ENCODE measurements at regions not wholly inside any gene's neighbourhood (a gene's known extent, or its start where the extent isn't known, plus 50 kb on each side); places are given as distances from the start of the nearest gene placed in this dataset.
"Not testable (repeated sequence)": the region's sequence is repeated elsewhere in the genome, so short reads cannot be mapped to it uniquely, and the experiment has no call there.

DNA sequence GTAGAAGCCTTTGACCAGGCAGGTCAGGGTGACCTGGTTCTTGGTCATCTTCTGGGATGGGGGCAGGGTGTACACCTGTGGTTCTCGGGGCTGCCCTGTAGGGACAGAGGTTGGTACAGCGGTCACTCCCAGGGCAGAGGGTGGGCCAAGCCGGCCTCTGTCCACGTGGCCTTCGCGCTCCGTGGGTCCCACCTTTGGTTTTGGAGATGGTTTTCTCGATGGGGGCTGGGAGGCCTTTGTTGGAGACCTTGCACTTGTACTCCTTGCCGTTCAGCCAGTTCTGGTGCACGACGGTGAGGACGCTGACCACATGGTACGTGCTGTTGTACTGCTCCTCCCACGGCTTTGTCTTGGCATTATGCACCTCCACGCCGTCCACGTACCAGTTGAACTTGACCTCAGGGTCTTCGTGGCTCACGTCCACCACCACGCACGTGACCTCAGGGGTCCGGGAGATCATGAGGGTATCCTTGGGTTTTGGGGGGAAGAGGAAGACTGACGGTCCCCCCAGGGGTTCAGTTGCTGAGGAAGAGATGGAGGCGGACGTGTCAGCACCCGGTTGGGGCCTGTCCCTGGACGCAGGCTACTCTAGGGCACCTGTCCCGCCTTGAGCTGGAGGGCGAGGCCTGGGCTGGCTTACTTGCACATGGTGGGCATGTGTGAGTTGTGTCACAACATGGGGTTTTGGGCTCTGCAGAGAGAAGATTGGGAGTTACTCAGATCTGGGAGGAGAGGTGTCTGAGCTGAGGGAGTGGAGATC lies 142.3 kb downstream of the TMEM121 start:
- H3K4me2 ChIP-seq (ENCODE audit: extremely low read depth, insufficient read depth, low read length); H3K4me3 ChIP-seq (replicated peaks in 1 of 4; ENCODE audit: control extremely low read depth in 1 of 4, insufficient read depth in 1 of 4, low read depth in 3 of 4, low read length in 4 of 4); H3K27me3 ChIP-seq (ENCODE audit: control insufficient read depth, insufficient read depth, low read length); H3K79me2 ChIP-seq (ENCODE audit: control insufficient read depth, insufficient read depth, low read length); H3K9ac ChIP-seq (ENCODE audit: insufficient read depth, low read length); DNase-seq (ENCODE audit: low read depth in 2 of 2); H3K9me3 ChIP-seq (ENCODE audit: control insufficient read depth, insufficient read depth, low read depth, low read length); H2AFZ ChIP-seq (ENCODE audit: low read length); H3K4me1 ChIP-seq (ENCODE audit: control insufficient read depth, extremely low read depth, insufficient read depth, low read length); H3K36me3 ChIP-seq (ENCODE audit: control insufficient read depth, insufficient read depth, low read length); H3K27ac ChIP-seq (ENCODE audit: insufficient read depth, low read length); H4K20me1 ChIP-seq (ENCODE audit: control insufficient read depth, extremely low read depth, insufficient read depth, low read length): not testable (repeated sequence)

- not testable (repeated sequence) for H3K27me3 ChIP-seq (ENCODE audit: control insufficient read depth, insufficient read depth, low read length); H3K4me3 ChIP-seq (replicated peaks in 1 of 4; ENCODE audit: control extremely low read depth in 1 of 4, insufficient read depth in 1 of 4, low read depth in 3 of 4, low read length in 4 of 4); H3K9ac ChIP-seq (ENCODE audit: insufficient read depth, low read length); DNase-seq (ENCODE audit: low read depth in 2 of 2); H3K4me2 ChIP-seq (ENCODE audit: extremely low read depth, insufficient read depth, low read length); H3K79me2 ChIP-seq (ENCODE audit: control insufficient read depth, insufficient read depth, low read length); H4K20me1 ChIP-seq (ENCODE audit: control insufficient read depth, extremely low read depth, insufficient read depth, low read length); H3K4me1 ChIP-seq (ENCODE audit: control insufficient read depth, extremely low read depth, insufficient read depth, low read length); H2AFZ ChIP-seq (ENCODE audit: low read length); H3K9me3 ChIP-seq (ENCODE audit: control insufficient read depth, insufficient read depth, low read depth, low read length); H3K36me3 ChIP-seq (ENCODE audit: control insufficient read depth, insufficient read depth, low read length); H3K27ac ChIP-seq (ENCODE audit: insufficient read depth, low read length)
These were observed 142.8 kb downstream of the TMEM121 start for GRCh38 chr14:105669231-105669610.

GRCh38 chr14:105669646-105670045 lies 143.3 kb downstream of the TMEM121 start:
- H3K9ac ChIP-seq (ENCODE audit: insufficient read depth, low read length); H3K4me3 ChIP-seq (replicated peaks in 1 of 4; ENCODE audit: control extremely low read depth in 1 of 4, insufficient read depth in 1 of 4, low read depth in 3 of 4, low read length in 4 of 4); H3K9me3 ChIP-seq (ENCODE audit: control insufficient read depth, insufficient read depth, low read depth, low read length); DNase-seq (ENCODE audit: low read depth in 2 of 2); H3K79me2 ChIP-seq (ENCODE audit: control insufficient read depth, insufficient read depth, low read length); H3K36me3 ChIP-seq (ENCODE audit: control insufficient read depth, insufficient read depth, low read length); H4K20me1 ChIP-seq (ENCODE audit: control insufficient read depth, extremely low read depth, insufficient read depth, low read length); H3K27me3 ChIP-seq (ENCODE audit: control insufficient read depth, insufficient read depth, low read length); H2AFZ ChIP-seq (ENCODE audit: low read length); H3K4me1 ChIP-seq (ENCODE audit: control insufficient read depth, extremely low read depth, insufficient read depth, low read length); H3K4me2 ChIP-seq (ENCODE audit: extremely low read depth, insufficient read depth, low read length); H3K27ac ChIP-seq (ENCODE audit: insufficient read depth, low read length): not testable (repeated sequence)

DNA sequence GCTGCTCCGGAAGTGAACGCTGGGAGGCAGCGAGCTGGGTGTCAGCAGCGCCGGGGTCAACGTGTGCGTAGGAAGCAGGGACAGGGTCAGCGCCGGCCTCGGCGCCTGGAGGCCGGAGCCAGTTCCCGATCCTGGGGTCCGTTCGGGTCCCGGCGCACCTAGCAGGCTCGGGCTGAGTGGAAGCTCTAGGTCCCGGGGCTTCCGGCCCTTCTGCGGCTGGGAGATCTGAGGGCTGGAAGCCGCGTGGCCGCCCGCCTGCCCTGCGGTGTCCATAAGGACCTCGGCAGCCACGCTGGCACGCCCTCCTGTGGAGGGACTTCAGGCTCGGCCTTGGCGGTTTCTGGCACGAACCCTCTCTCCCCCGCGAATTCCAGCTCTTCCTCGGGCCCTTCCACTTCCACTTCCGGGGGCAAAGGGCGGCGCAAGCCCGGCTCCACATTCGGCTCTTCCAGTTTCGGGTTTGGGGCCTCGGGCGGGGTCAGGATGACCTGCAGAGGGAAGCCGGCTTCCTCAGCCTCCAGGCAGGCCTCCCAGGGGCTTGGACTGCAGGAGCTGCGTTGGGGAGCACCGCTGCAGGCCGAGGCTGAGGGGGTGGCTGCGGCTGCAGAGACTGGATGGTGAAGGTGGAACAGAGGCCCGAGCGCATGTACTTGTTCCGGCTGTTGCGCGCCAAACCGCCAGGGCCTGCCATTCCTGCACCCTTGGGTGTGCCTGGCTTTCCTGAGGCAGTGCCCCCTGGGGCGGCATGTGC lies 146.2 kb downstream of the TMEM121 start:
- H3K36me3 ChIP-seq (ENCODE audit: control insufficient read depth, insufficient read depth, low read length); H3K79me2 ChIP-seq (ENCODE audit: control insufficient read depth, insufficient read depth, low read length); H3K9me3 ChIP-seq (ENCODE audit: control insufficient read depth, insufficient read depth, low read depth, low read length); H3K4me3 ChIP-seq (replicated peaks in 1 of 4; ENCODE audit: control extremely low read depth in 1 of 4, insufficient read depth in 1 of 4, low read depth in 3 of 4, low read length in 4 of 4); H3K4me2 ChIP-seq (ENCODE audit: extremely low read depth, insufficient read depth, low read length); H3K27me3 ChIP-seq (ENCODE audit: control insufficient read depth, insufficient read depth, low read length); H3K9ac ChIP-seq (ENCODE audit: insufficient read depth, low read length); H2AFZ ChIP-seq (ENCODE audit: low read length); H3K4me1 ChIP-seq (ENCODE audit: control insufficient read depth, extremely low read depth, insufficient read depth, low read length); H3K27ac ChIP-seq (ENCODE audit: insufficient read depth, low read length); DNase-seq (ENCODE audit: low read depth in 2 of 2); H4K20me1 ChIP-seq (ENCODE audit: control insufficient read depth, extremely low read depth, insufficient read depth, low read length): not testable (repeated sequence)

DNA sequence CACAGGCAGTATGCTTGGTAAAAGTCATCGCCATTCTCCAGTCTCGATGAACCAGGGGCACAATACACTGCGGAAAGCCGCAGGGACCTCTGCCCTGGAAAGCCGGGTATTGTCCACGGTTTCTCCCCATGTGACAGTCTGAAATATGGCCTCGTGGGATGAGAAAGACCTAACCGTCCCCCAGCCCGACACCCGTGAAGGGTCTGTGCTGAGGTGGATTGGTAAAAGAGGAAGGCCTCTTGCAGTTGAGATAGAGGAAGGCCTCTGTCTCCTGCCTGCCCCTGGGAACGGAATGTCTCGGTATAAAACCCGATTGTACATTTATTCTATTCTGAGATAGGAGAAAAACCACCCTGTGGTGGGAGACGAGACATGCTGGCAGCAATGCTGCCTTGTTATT lies 149.1 kb downstream of the TMEM121 start:
- not testable (repeated sequence) for H2AFZ ChIP-seq (ENCODE audit: low read length); H3K36me3 ChIP-seq (ENCODE audit: control insufficient read depth, insufficient read depth, low read length); H3K9ac ChIP-seq (ENCODE audit: insufficient read depth, low read length); H3K4me2 ChIP-seq (ENCODE audit: extremely low read depth, insufficient read depth, low read length); H3K79me2 ChIP-seq (ENCODE audit: control insufficient read depth, insufficient read depth, low read length); H3K4me3 ChIP-seq (replicated peaks in 1 of 4; ENCODE audit: control extremely low read depth in 1 of 4, insufficient read depth in 1 of 4, low read depth in 3 of 4, low read length in 4 of 4); H4K20me1 ChIP-seq (ENCODE audit: control insufficient read depth, extremely low read depth, insufficient read depth, low read length); H3K27ac ChIP-seq (ENCODE audit: insufficient read depth, low read length); DNase-seq (ENCODE audit: low read depth in 2 of 2); H3K9me3 ChIP-seq (ENCODE audit: control insufficient read depth, insufficient read depth, low read depth, low read length); H3K27me3 ChIP-seq (ENCODE audit: control insufficient read depth, insufficient read depth, low read length); H3K4me1 ChIP-seq (ENCODE audit: control insufficient read depth, extremely low read depth, insufficient read depth, low read length)

- not testable (repeated sequence) for DNase-seq (ENCODE audit: low read depth in 2 of 2); H3K9me3 ChIP-seq (ENCODE audit: control insufficient read depth, insufficient read depth, low read depth, low read length); H3K4me2 ChIP-seq (ENCODE audit: extremely low read depth, insufficient read depth, low read length); H3K4me3 ChIP-seq (replicated peaks in 1 of 4; ENCODE audit: control extremely low read depth in 1 of 4, insufficient read depth in 1 of 4, low read depth in 3 of 4, low read length in 4 of 4); H3K36me3 ChIP-seq (ENCODE audit: control insufficient read depth, insufficient read depth, low read length); H3K4me1 ChIP-seq (ENCODE audit: control insufficient read depth, extremely low read depth, insufficient read depth, low read length); H3K27me3 ChIP-seq (ENCODE audit: control insufficient read depth, insufficient read depth, low read length); H3K27ac ChIP-seq (ENCODE audit: insufficient read depth, low read length); H3K9ac ChIP-seq (ENCODE audit: insufficient read depth, low read length); H3K79me2 ChIP-seq (ENCODE audit: control insufficient read depth, insufficient read depth, low read length); H4K20me1 ChIP-seq (ENCODE audit: control insufficient read depth, extremely low read depth, insufficient read depth, low read length); H2AFZ ChIP-seq (ENCODE audit: low read length)
These were observed 149.7 kb downstream of the TMEM121 start for GRCh38 chr14:105675905-105676670.
